Activated CD4-positive, alpha-beta T cell treated with anti-CD3 and anti-CD28 coated beads, Interleukin-2, amount 10 ng/mL, durations not matched to agents 7 days and 5 days (primary cell): ENCODE measurements at regions not wholly inside any gene's neighbourhood (a gene's known extent, or its start where the extent isn't known, plus 50 kb on each side); places are given as distances from the start of the nearest gene placed in this dataset.
"Not testable (repeated sequence)": the region's sequence is repeated elsewhere in the genome, so short reads cannot be mapped to it uniquely, and the experiment has no call there.

ENCODE experiments used
- CTCF ChIA-PET: fragments of 350-600 bp; sonication (Branson Sonifier 250); formaldehyde crosslinking; loops from one replicate; lab custom pipeline; 2021; ENCODE audit warnings: antibody characterized with exemption; lab: Charles Lee
- POLR2A ChIA-PET: fragments of 350-600 bp; sonication (Branson Sonifier 250); formaldehyde crosslinking; loops from one replicate; lab custom pipeline; 2021; ENCODE audit warnings: antibody characterized with exemption; lab: Charles Lee
- DNase-seq: peaks from one replicate; pipeline ENCODE4 v3.0.0-alpha.2; 2020
- H3K27ac Mint-ChIP-seq: one replicate; pipeline ENCODE4 v1.8.0; 2021; ENCODE audit warnings: mild to moderate bottlenecking, moderate library complexity, mixed read lengths
- H3K27me3 Mint-ChIP-seq: one replicate; pipeline ENCODE4 v1.8.0; 2021; ENCODE audit warnings: mixed read lengths
- H3K36me3 Mint-ChIP-seq: one replicate; pipeline ENCODE4 v1.8.0; 2021; ENCODE audit warnings: low read depth, mixed read lengths
- H3K4me1 Mint-ChIP-seq: one replicate; pipeline ENCODE4 v1.8.0; 2021; ENCODE audit warnings: mixed read lengths
- H3K4me3 Mint-ChIP-seq: one replicate; pipeline ENCODE4 v1.8.0; 2021; ENCODE audit warnings: mild to moderate bottlenecking, moderate library complexity, mixed read lengths
- H3K9me3 Mint-ChIP-seq: one replicate; pipeline ENCODE4 v1.8.0; 2021; ENCODE audit warnings: mixed read lengths

- ChIA-PET POLR2A (no interaction called here), CTCF (no interaction called here)
- H3K27me3 Mint-ChIP-seq: no peaks in the 10 kb centered on the region
- H3K9me3 Mint-ChIP-seq: peaks cover 5% of the 10 kb centered on the region
- no peak for DNase-seq
- no peak overlapping the region for H3K27ac Mint-ChIP-seq
- H3K4me3 Mint-ChIP-seq: no peak overlapping the region
- no peaks in the 10 kb centered on the region for H3K4me1 Mint-ChIP-seq
- no peaks in the 10 kb centered on the region for H3K36me3 Mint-ChIP-seq
These were observed 426.6 kb downstream of the GPAT3 start for GRCh38 chr4:83962492-83962891.

GRCh38 chr4:83961575-83961974, 425.7 kb downstream of the GPAT3 start:
- CTCF ChIA-PET: no interaction called here
- H3K36me3 Mint-ChIP-seq: no peaks in the 10 kb centered on the region
- H3K27me3 Mint-ChIP-seq: no peaks in the 10 kb centered on the region
- peaks cover 5% of the 10 kb centered on the region for H3K9me3 Mint-ChIP-seq
- H3K4me1 Mint-ChIP-seq: no peaks in the 10 kb centered on the region
- POLR2A ChIA-PET: no interaction called here
- no peak overlapping the region for H3K4me3 Mint-ChIP-seq
- no peak overlapping the region for H3K27ac Mint-ChIP-seq
- DNase-seq: no peak

GRCh38 chr4:83959160-83959559, 423.3 kb downstream of the GPAT3 start:
- H3K4me1 Mint-ChIP-seq: no peaks in the 10 kb centered on the region
- no peaks in the 10 kb centered on the region for H3K9me3 Mint-ChIP-seq
- no peak for DNase-seq
- no peak overlapping the region for H3K27ac Mint-ChIP-seq
- no peaks in the 10 kb centered on the region for H3K36me3 Mint-ChIP-seq
- ChIA-PET CTCF (no interaction called here), POLR2A (no interaction called here)
- no peak overlapping the region for H3K4me3 Mint-ChIP-seq
- no peaks in the 10 kb centered on the region for H3K27me3 Mint-ChIP-seq

GRCh38 chr4:83947830-83948193, 411.9 kb downstream of the GPAT3 start:
- CTCF ChIA-PET: no interaction called here
- POLR2A ChIA-PET: no interaction called here

GRCh38 chr4:83947125-83947829, 411.4 kb downstream of the GPAT3 start:
- CTCF ChIA-PET: no interaction called here
- H3K36me3 Mint-ChIP-seq: no peaks in the 10 kb centered on the region
- no peaks in the 10 kb centered on the region for H3K4me1 Mint-ChIP-seq
- no peak overlapping the region for H3K4me3 Mint-ChIP-seq
- POLR2A ChIA-PET: no interaction called here
- H3K27ac Mint-ChIP-seq: no peak overlapping the region
- no peaks in the 10 kb centered on the region for H3K27me3 Mint-ChIP-seq
- no peaks in the 10 kb centered on the region for H3K9me3 Mint-ChIP-seq
- DNase-seq: no peak

More at GRCh38 chr4:83947830-83948193, 411.9 kb downstream of the GPAT3 start:
- Mint-ChIP-seq H3K27me3 (no peaks in the 10 kb centered on the region), H3K9me3 (no peaks in the 10 kb centered on the region), H3K27ac (no peak overlapping the region), H3K4me3 (no peak overlapping the region), H3K4me1 (no peaks in the 10 kb centered on the region), H3K36me3 (no peaks in the 10 kb centered on the region)
- no peak for DNase-seq

- H3K4me3 Mint-ChIP-seq, H3K27me3 Mint-ChIP-seq, H3K27ac Mint-ChIP-seq, H3K36me3 Mint-ChIP-seq, H3K4me1 Mint-ChIP-seq, CTCF ChIA-PET, POLR2A ChIA-PET, DNase-seq, H3K9me3 Mint-ChIP-seq: not testable (repeated sequence)
These were observed 407.8 kb downstream of the GPAT3 start for GRCh38 chr4:83943691-83944090.

GRCh38 chr4:83932750-83933391, 397.0 kb downstream of the GPAT3 start:
- H3K4me3 Mint-ChIP-seq: no peak overlapping the region
- DNase-seq: no peak
- H3K36me3 Mint-ChIP-seq: no peaks in the 10 kb centered on the region
- no peak overlapping the region for H3K27ac Mint-ChIP-seq
- no peaks in the 10 kb centered on the region for H3K4me1 Mint-ChIP-seq
- H3K27me3 Mint-ChIP-seq: no peaks in the 10 kb centered on the region
- H3K9me3 Mint-ChIP-seq: no peaks in the 10 kb centered on the region
- ChIA-PET POLR2A (no interaction called here), CTCF (no interaction called here)

GRCh38 chr4:83931659-83932438, 395.9 kb downstream of the GPAT3 start:
- Mint-ChIP-seq H3K27me3 (no peaks in the 10 kb centered on the region), H3K4me3 (no peak overlapping the region)

GRCh38 chr4:83929550-83929949, 393.6 kb downstream of the GPAT3 start:
- no peaks in the 10 kb centered on the region for H3K27me3 Mint-ChIP-seq
- no peak overlapping the region for H3K4me3 Mint-ChIP-seq
- CTCF ChIA-PET: no interaction called here
- POLR2A ChIA-PET: no interaction called here
- no peak for DNase-seq
- no peaks in the 10 kb centered on the region for H3K36me3 Mint-ChIP-seq
- H3K27ac Mint-ChIP-seq: no peak overlapping the region
- no peaks in the 10 kb centered on the region for H3K9me3 Mint-ChIP-seq
- no peaks in the 10 kb centered on the region for H3K4me1 Mint-ChIP-seq

More at GRCh38 chr4:83931659-83932438, 395.9 kb downstream of the GPAT3 start:
- Mint-ChIP-seq H3K36me3 (no peaks in the 10 kb centered on the region), H3K9me3 (no peaks in the 10 kb centered on the region), H3K27ac (no peak overlapping the region), H3K4me1 (no peaks in the 10 kb centered on the region)
- ChIA-PET CTCF (no interaction called here), POLR2A (no interaction called here)
- no peak for DNase-seq

- ChIA-PET POLR2A (no interaction called here), CTCF (no interaction called here)
- Mint-ChIP-seq H3K27me3 (no peaks in the 10 kb centered on the region), H3K36me3 (no peaks in the 10 kb centered on the region), H3K27ac (no peak overlapping the region), H3K4me1 (no peaks in the 10 kb centered on the region), H3K4me3 (no peak overlapping the region), H3K9me3 (no peaks in the 10 kb centered on the region)
- DNase-seq: no peak
These were observed 391.0 kb downstream of the GPAT3 start for GRCh38 chr4:83926950-83927349.

- no peaks in the 10 kb centered on the region for H3K4me1 Mint-ChIP-seq
- H3K9me3 Mint-ChIP-seq: no peaks in the 10 kb centered on the region
- H3K27ac Mint-ChIP-seq: no peak overlapping the region
- DNase-seq: no peak
- no peaks in the 10 kb centered on the region for H3K27me3 Mint-ChIP-seq
- CTCF ChIA-PET: no interaction called here
- no peaks in the 10 kb centered on the region for H3K36me3 Mint-ChIP-seq
- no peak overlapping the region for H3K4me3 Mint-ChIP-seq
- POLR2A ChIA-PET: no interaction called here
These were observed 387.4 kb downstream of the GPAT3 start for GRCh38 chr4:83923341-83923740.

GRCh38 chr4:83922402-83922801, 386.5 kb downstream of the GPAT3 start:
- Mint-ChIP-seq H3K4me1 (no peaks in the 10 kb centered on the region), H3K36me3 (no peaks in the 10 kb centered on the region), H3K9me3 (no peaks in the 10 kb centered on the region), H3K4me3 (no peak overlapping the region), H3K27me3 (no peaks in the 10 kb centered on the region), H3K27ac (no peak overlapping the region)
- DNase-seq: no peak
- CTCF ChIA-PET: no interaction called here
- POLR2A ChIA-PET: no interaction called here

- ChIA-PET POLR2A (no interaction called here), CTCF (interaction anchor here (0.6 kb wide), 1 partner anchor 115 kb away, joined by 3 read pairs; no protein-coding TSS in a partner anchor)
- Mint-ChIP-seq H3K36me3 (no peaks in the 10 kb centered on the region), H3K27ac (no peak overlapping the region), H3K9me3 (no peaks in the 10 kb centered on the region), H3K4me1 (no peaks in the 10 kb centered on the region), H3K27me3 (no peaks in the 10 kb centered on the region), H3K4me3 (no peak overlapping the region)
- no peak for DNase-seq
These were observed 385.2 kb downstream of the GPAT3 start for GRCh38 chr4:83921124-83921523.
